A549 (cell line): ENCODE measurements at regions not wholly inside any gene's neighbourhood (a gene's known extent, or its start where the extent isn't known, plus 50 kb on each side); places are given as distances from the start of the nearest gene placed in this dataset.

Source experiments
- ATAC-seq, 2 experiments: fragments of 200-7000 bp in 1 of 2; fragments of >200 bp in 1 of 2; cut with Nextera tagmentation in 1 of 2; cut with Tn5 transposase in 1 of 2; 3 replicates each; pipeline versions ENCODE4 v1.8.0 to v1.9.1; 2018 to 2020; ENCODE audit warnings: mild to moderate bottlenecking in 1 of 2, moderate library complexity in 1 of 2
- CTCF ChIA-PET: fragments of 300-600 bp; sonication (Branson Sonifier 250); formaldehyde crosslinking; extraction: SDS; loops from one replicate; lab custom pipeline; 2021; ENCODE audit warnings: antibody characterized with exemption, inconsistent platforms; lab: Yijun Ruan, JAX
- POLR2A ChIA-PET: fragments of 350-600 bp; formaldehyde crosslinking; extraction: SDS; loops from one replicate; lab custom pipeline; 2021; ENCODE audit warnings: antibody characterized with exemption, inconsistent platforms; lab: Yijun Ruan, JAX
- DNase-seq, 2 experiments: peaks; one replicate each; pipeline versions ENCODE4 v3.0.0 to v3.0.0-alpha.2; 2011 to 2016; ENCODE audit warnings: low read depth in 1 of 2, low spot score in 1 of 2
- FAIRE-seq: peaks from 2 replicates; lab custom pipeline; 2011; peaks lifted over from hg19 to GRCh38; lab: Jason Lieb, UNC
- H3K27ac ChIP-seq, 2 experiments: fragments of >200 bp; sonication (Bioruptor Twin); formaldehyde crosslinking; 3 replicates each; pipeline ENCODE4 v1.5.1; 2016 to 2017
- H3K4me1 ChIP-seq: fragments of >200 bp; sonication (Bioruptor Twin); formaldehyde crosslinking; 3 replicates; pipeline ENCODE4 v1.6.1; 2016
- H3K4me2 ChIP-seq: fragments of >200 bp; sonication (Bioruptor Twin); formaldehyde crosslinking; 3 replicates; pipeline ENCODE4 v1.6.1; 2016
- H3K4me3 ChIP-seq: fragments of >200 bp; sonication (Bioruptor Twin); formaldehyde crosslinking; 3 replicates; pipeline ENCODE4 v1.5.1; 2016
- H3K9me3 ChIP-seq: fragments of >200 bp; sonication (Bioruptor Twin); formaldehyde crosslinking; 3 replicates; pipeline ENCODE4 v1.6.1; 2016
- CBX8 ChIP-seq: fragments of 200-600 bp; sonication (generic); IDR thresholded peaks from 2 replicates; pipeline ENCODE4 v1.6.1; 2016
- CEBPB ChIP-seq, 2 experiments: fragments of >200 bp in 1 of 2; sonication (Bioruptor Twin) in 1 of 2; formaldehyde crosslinking in 1 of 2; IDR thresholded peaks; 2 replicates each; pipeline ENCODE4 v1.6.1; 2012 to 2016
- CHD2 ChIP-seq: fragments of 150-350 bp; IDR thresholded peaks from 2 replicates; pipeline ENCODE4 v1.6.1; 2014; ENCODE audit warnings: low read length; ENCODE audit not compliant: partially characterized antibody
- EHMT2 ChIP-seq: fragments of 200-600 bp; sonication (generic); IDR thresholded peaks from 2 replicates; pipeline ENCODE4 v1.6.1; 2016; ENCODE audit warnings: antibody characterized with exemption, low read depth, mild to moderate bottlenecking, moderate library complexity
- FOSB ChIP-seq: fragments of 250-450 bp; sonication (Bioruptor Pico); IDR thresholded peaks from 2 replicates; pipeline ENCODE4 v1.5.0; 2020; ENCODE audit warnings: mild to moderate bottlenecking, moderate library complexity
- FOXS1 ChIP-seq: fragments of 250-450 bp; sonication (Bioruptor Pico); IDR thresholded peaks from 2 replicates; pipeline ENCODE4 v1.5.0; 2020; ENCODE audit warnings: mild to moderate bottlenecking, moderate library complexity
- GATA3 ChIP-seq: IDR thresholded peaks from 2 replicates; pipeline ENCODE4 v1.6.1; 2012; ENCODE audit warnings: borderline replicate concordance
- HOXB13 ChIP-seq: fragments of 250-450 bp; sonication (Bioruptor Pico); IDR thresholded peaks from 2 replicates; pipeline ENCODE4 v1.5.0; 2020; ENCODE audit warnings: low read depth, mild to moderate bottlenecking, moderate library complexity
- HOXB5 ChIP-seq: fragments of 250-450 bp; sonication (Bioruptor Pico); IDR thresholded peaks from 2 replicates; pipeline ENCODE4 v1.5.0; 2020; ENCODE audit warnings: mild to moderate bottlenecking, moderate library complexity
- KDM5A ChIP-seq: fragments of 200-600 bp; sonication (generic); IDR thresholded peaks from 2 replicates; pipeline ENCODE4 v1.6.1; 2016; ENCODE audit warnings: antibody characterized with exemption, mild to moderate bottlenecking
- NFE2L2 ChIP-seq: fragments of 150-350 bp; conservative IDR thresholded peaks from 2 replicates; pipeline ENCODE4 v1.6.1; 2014; ENCODE audit warnings: low read length
- POLR2A ChIP-seq: IDR thresholded peaks from 2 replicates; pipeline ENCODE4 v1.6.1; 2012; ENCODE audit warnings: mild to moderate bottlenecking, low read length
- POLR2AphosphoS2 ChIP-seq: conservative IDR thresholded peaks from 2 replicates; pipeline ENCODE4 v1.6.1; 2012; ENCODE audit warnings: low read length, improper control_type of control experiment, inconsistent platforms
- RARB ChIP-seq: fragments of 250-450 bp; sonication (Bioruptor Pico); IDR thresholded peaks from 2 replicates; pipeline ENCODE4 v1.8.0; 2021; ENCODE audit warnings: mild to moderate bottlenecking, moderate library complexity
- RFX5 ChIP-seq: fragments of 450-650 bp; IDR thresholded peaks from 2 replicates; pipeline ENCODE4 v1.7.1; 2014; ENCODE audit warnings: antibody characterized with exemption, mild to moderate bottlenecking, moderate library complexity
- SMC3 ChIP-seq: fragments of >200 bp; sonication (Bioruptor Twin); formaldehyde crosslinking; IDR thresholded peaks from 3 replicates; pipeline ENCODE4 v1.6.1; 2018; ENCODE audit warnings: inconsistent platforms
- SREBF2 ChIP-seq: fragments of 450-650 bp; IDR thresholded peaks from 2 replicates; pipeline ENCODE4 v1.6.1; 2014; ENCODE audit warnings: mild to moderate bottlenecking, moderate library complexity
- TFCP2L1 ChIP-seq: fragments of 250-450 bp; sonication (Bioruptor Pico); IDR thresholded peaks from 2 replicates; pipeline ENCODE4 v1.5.0; 2021; ENCODE audit warnings: mild to moderate bottlenecking
- ZNF302 ChIP-seq: fragments of 250-450 bp; sonication (Bioruptor Pico); IDR thresholded peaks from 2 replicates; pipeline ENCODE4 v1.9.0; 2021; ENCODE audit warnings: inconsistent platforms, mild to moderate bottlenecking, moderate library complexity
- WGBS: methylation state at CpG from one replicate; pipeline ENCODE4 v1.1.6; 2017; ENCODE audit errors: missing lambda C conversion rate; 5-methylcytosine and 5-hydroxymethylcytosine counted together
- TF ChIP-seq, protein P1 (sequence below): fragments of 200-600 bp; sonication (generic); IDR thresholded peaks from 2 replicates; pipeline ENCODE4 v1.6.1; 2016; ENCODE audit warnings: antibody characterized with exemption, mild to moderate bottlenecking, moderate library complexity
- TF ChIP-seq, protein P2 (sequence below): fragments of 150-350 bp; IDR thresholded peaks from 2 replicates; pipeline ENCODE4 v1.6.1; 2014; ENCODE audit warnings: low read depth, mild to moderate bottlenecking, low read length
- TF ChIP-seq, protein P3 (sequence below): fragments of >200 bp; sonication (Bioruptor Twin); formaldehyde crosslinking; IDR thresholded peaks from 3 replicates; pipeline ENCODE4 v1.6.1; 2016
- TF ChIP-seq, protein P4 (sequence below): IDR thresholded peaks from 2 replicates; pipeline ENCODE4 v1.6.1; 2012

DNA sequence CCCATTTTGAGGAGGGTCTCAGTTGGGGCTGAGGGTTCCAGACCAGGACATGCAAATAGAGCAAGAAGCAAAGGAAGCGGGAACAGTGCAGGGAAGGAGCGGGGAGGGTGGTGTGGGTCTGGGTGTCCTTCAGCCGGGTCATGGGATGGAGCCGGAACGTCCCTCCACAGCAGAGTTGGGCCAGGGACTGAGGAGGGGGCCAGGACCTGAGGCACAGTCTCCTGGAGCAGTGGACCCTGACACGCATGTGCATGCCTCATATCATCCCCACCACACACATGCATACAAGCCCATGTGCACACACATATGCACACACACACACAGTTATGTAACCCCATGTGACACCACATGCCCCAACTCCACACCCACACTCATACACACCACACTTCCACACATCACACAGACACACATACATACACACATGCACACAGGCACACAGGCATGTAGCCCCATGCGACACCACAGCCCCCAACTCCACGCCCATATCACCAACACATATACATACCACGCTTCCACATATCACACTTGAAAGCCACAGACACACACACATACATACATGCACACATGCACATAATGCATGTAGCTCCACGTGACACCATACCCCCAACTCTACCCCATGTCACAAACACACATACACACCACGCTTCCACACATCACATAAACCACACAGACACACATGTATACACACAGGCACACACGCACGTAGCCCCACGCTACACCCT lies 1026.6 kb downstream of the BRD1 start (continued):
- TF ChIP-seq, protein P1, sequence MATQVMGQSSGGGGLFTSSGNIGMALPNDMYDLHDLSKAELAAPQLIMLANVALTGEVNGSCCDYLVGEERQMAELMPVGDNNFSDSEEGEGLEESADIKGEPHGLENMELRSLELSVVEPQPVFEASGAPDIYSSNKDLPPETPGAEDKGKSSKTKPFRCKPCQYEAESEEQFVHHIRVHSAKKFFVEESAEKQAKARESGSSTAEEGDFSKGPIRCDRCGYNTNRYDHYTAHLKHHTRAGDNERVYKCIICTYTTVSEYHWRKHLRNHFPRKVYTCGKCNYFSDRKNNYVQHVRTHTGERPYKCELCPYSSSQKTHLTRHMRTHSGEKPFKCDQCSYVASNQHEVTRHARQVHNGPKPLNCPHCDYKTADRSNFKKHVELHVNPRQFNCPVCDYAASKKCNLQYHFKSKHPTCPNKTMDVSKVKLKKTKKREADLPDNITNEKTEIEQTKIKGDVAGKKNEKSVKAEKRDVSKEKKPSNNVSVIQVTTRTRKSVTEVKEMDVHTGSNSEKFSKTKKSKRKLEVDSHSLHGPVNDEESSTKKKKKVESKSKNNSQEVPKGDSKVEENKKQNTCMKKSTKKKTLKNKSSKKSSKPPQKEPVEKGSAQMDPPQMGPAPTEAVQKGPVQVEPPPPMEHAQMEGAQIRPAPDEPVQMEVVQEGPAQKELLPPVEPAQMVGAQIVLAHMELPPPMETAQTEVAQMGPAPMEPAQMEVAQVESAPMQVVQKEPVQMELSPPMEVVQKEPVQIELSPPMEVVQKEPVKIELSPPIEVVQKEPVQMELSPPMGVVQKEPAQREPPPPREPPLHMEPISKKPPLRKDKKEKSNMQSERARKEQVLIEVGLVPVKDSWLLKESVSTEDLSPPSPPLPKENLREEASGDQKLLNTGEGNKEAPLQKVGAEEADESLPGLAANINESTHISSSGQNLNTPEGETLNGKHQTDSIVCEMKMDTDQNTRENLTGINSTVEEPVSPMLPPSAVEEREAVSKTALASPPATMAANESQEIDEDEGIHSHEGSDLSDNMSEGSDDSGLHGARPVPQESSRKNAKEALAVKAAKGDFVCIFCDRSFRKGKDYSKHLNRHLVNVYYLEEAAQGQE = no peak
- TF ChIP-seq SMC3 (no peak), KDM5A (no peak), ZNF302 (CRISPR knock-in tag) (no peak), FOSB (CRISPR knock-in tag) (no peak), NFE2L2 (no peak), CEBPB (IDR thresholded peaks at IDR 0.05) (no peak), FOXS1 (CRISPR knock-in tag) (no peak)

DNA sequence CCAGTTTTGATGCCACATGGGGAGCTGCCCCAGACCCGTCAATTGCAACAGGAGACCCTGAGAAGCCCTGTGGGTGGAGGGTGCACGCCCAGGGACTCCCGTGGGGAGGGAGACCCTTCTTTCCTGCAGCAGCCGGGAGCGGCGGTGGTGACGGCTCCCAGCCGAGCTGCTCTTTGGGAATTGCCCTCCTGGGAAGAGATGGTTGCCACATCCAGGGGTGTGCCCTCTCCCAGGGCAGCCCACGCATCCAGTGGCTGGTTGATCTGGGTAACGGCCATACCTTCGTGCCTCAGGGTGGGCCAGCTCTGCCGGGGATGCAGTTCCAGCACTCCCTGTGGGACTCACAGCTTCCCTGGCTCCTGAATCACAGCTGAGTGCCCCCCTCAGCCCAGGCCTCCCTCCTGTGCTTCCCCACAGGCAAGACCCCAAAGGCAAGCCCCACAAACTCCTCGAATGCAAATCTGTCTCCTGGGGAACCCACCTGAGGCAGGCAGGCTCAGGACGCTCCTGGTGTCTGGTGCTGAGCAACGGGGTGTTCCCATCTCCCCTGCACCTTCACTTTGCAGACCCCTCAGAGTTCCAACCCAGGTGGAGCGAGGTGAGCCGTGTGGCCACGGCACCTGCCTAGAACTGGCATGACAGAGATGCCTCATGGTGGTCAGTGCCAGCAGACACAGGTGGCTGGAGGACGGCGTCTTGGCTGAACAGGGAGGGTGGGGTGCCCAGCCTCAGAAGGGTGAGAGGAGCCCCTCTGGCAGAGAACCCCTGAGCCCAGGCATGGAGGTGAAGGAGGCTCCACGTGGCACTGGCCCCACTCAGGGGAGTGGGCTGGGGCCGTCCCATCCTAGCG lies 1027.4 kb downstream of the BRD1 start:
- FAIRE-seq = no peak
- no peak overlapping the region for H3K27ac ChIP-seq
- ChIA-PET POLR2A (no interaction called here), CTCF (interaction anchor here (0.9 kb wide), 1 partner anchor 17 kb away, joined by 4 read pairs; no protein-coding TSS in a partner anchor)
- 0% methylated on average over 4 of the region's 23 CpGs for WGBS
- no peak overlapping the region for H3K4me2 ChIP-seq
- H3K4me3 ChIP-seq = no peak overlapping the region
- TF ChIP-seq HOXB5 (CRISPR knock-in tag) = no peak
- TF ChIP-seq RFX5 = no peak
- TF ChIP-seq, protein P2, sequence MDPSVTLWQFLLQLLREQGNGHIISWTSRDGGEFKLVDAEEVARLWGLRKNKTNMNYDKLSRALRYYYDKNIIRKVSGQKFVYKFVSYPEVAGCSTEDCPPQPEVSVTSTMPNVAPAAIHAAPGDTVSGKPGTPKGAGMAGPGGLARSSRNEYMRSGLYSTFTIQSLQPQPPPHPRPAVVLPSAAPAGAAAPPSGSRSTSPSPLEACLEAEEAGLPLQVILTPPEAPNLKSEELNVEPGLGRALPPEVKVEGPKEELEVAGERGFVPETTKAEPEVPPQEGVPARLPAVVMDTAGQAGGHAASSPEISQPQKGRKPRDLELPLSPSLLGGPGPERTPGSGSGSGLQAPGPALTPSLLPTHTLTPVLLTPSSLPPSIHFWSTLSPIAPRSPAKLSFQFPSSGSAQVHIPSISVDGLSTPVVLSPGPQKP = no peak
- TF ChIP-seq CHD2 = no peak
- no peak for TF ChIP-seq HOXB13 (CRISPR knock-in tag)
- TF ChIP-seq SMC3 = no peak
- TF ChIP-seq, protein P3, sequence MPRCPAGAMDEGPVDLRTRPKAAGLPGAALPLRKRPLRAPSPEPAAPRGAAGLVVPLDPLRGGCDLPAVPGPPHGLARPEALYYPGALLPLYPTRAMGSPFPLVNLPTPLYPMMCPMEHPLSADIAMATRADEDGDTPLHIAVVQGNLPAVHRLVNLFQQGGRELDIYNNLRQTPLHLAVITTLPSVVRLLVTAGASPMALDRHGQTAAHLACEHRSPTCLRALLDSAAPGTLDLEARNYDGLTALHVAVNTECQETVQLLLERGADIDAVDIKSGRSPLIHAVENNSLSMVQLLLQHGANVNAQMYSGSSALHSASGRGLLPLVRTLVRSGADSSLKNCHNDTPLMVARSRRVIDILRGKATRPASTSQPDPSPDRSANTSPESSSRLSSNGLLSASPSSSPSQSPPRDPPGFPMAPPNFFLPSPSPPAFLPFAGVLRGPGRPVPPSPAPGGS = no peak
- TF ChIP-seq, all 56 proteins: peak for 0
- Histone ChIP-seq H3K4me1 (no peaks in the 10 kb centered on the region), H3K9me3 (no peaks in the 10 kb centered on the region)
- ATAC-seq = no peak
- no peak for DNase-seq

DNA sequence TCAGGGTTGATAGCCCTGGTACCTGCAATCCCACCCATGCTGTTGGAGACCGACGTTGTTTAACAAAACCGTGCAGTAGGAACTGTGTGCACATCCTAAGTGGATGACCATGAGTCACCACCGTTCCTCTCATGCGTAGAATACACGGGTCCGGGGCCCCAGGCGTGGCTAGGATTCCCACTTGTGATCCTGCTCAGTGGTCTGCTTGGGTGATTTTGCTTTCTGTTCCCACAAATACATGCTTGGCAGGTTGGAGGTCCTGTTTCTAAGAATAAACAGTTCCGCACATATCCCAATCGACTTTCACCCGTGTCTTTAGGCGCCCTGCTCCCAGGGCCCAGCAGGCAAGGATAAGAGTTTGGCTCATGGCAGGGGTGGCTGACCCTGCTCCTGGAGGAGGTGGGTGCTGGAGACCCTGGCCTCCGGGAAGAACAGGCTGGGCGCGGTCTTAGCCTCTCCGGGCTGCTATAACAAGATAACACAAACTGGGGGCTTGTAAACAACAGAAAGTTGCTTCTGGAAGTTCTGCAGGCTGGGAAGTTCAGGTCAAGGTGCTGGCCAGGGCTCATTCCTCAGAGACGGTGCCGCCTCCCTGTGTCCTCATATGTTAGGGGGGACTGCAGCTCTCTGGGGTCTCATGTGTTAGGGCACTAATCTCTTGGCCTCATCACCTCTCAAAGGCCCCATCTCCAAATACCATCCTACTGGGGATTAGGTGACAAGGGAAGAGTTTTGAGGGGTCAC lies 1028.3 kb downstream of the BRD1 start:
- POLR2A ChIA-PET = no interaction called here
- 36% methylated on average over 15 of the region's 18 CpGs for WGBS
- H3K4me2 ChIP-seq = no peak overlapping the region
- TF ChIP-seq CHD2 (no peak), POLR2A (no peak), TFCP2L1 (CRISPR knock-in tag) (no peak), SREBF2 (no peak), CEBPB (IDR thresholded peaks at IDR 0.05) (no peak), FOXS1 (CRISPR knock-in tag) (no peak), ZNF302 (CRISPR knock-in tag) (no peak), GATA3 (no peak), CBX8 (no peak), KDM5A (no peak), RARB (CRISPR knock-in tag) (no peak), EHMT2 (no peak), POLR2AphosphoS2 (no peak), RFX5 (no peak)
- TF ChIP-seq, protein P4, sequence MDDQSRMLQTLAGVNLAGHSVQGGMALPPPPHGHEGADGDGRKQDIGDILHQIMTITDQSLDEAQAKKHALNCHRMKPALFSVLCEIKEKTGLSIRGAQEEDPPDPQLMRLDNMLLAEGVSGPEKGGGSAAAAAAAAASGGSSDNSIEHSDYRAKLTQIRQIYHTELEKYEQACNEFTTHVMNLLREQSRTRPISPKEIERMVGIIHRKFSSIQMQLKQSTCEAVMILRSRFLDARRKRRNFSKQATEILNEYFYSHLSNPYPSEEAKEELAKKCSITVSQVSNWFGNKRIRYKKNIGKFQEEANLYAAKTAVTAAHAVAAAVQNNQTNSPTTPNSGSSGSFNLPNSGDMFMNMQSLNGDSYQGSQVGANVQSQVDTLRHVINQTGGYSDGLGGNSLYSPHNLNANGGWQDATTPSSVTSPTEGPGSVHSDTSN = no peak
- TF ChIP-seq, protein P2 = no peak
- TF ChIP-seq, all 56 proteins: peak for 0
- no peak for ATAC-seq
- no peak for FAIRE-seq
- Histone ChIP-seq H3K4me3 (no peak overlapping the region), H3K4me1 (no peaks in the 10 kb centered on the region), H3K27ac (no peak overlapping the region), H3K9me3 (no peaks in the 10 kb centered on the region)
- DNase-seq = no peak
- CTCF ChIA-PET = interaction anchor here (0.9 kb wide), 1 partner anchor 16 kb away, joined by 4 read pairs; no protein-coding TSS in a partner anchor
